ENCODE measurements at regions not wholly inside any gene's neighbourhood (a gene's known extent, or its start where the extent isn't known, plus 50 kb on each side); places are given as distances from the start of the nearest gene placed in this dataset.
"Not testable (repeated sequence)": the region's sequence is repeated elsewhere in the genome, so short reads cannot be mapped to it uniquely, and the experiment has no call there.

- H3K36me3 Mint-ChIP-seq (ENCODE audit: low read depth): no peaks in the 10 kb centered on the region
- DNase-seq (ENCODE audit: low spot score): no peak
- H3K4me3 Mint-ChIP-seq: no peak overlapping the region
- H3K9me3 Mint-ChIP-seq: no peaks in the 10 kb centered on the region
- no peak overlapping the region for H3K27ac Mint-ChIP-seq
- peaks cover 11% of the 10 kb centered on the region for H3K27me3 Mint-ChIP-seq (ENCODE audit: low read depth)
- H3K4me1 Mint-ChIP-seq (ENCODE audit: low read depth): no peaks in the 10 kb centered on the region
Observed at GRCh38 chr2:224171226-224171625, 132.1 kb upstream of the SERPINE2 start.

- no peaks in the 10 kb centered on the region for H3K36me3 Mint-ChIP-seq (ENCODE audit: low read depth)
- H3K27ac Mint-ChIP-seq: no peak overlapping the region
- H3K9me3 Mint-ChIP-seq: no peaks in the 10 kb centered on the region
- H3K27me3 Mint-ChIP-seq (ENCODE audit: low read depth): peaks cover 14% of the 10 kb centered on the region
- no peaks in the 10 kb centered on the region for H3K4me1 Mint-ChIP-seq (ENCODE audit: low read depth)
- no peak for DNase-seq (ENCODE audit: low spot score)
- H3K4me3 Mint-ChIP-seq: no peak overlapping the region
Observed at GRCh38 chr2:224169847-224170246, 130.8 kb upstream of the SERPINE2 start.

- peaks cover 14% of the 10 kb centered on the region for H3K27me3 Mint-ChIP-seq (ENCODE audit: low read depth)
- H3K36me3 Mint-ChIP-seq (ENCODE audit: low read depth); H3K4me1 Mint-ChIP-seq (ENCODE audit: low read depth); H3K4me3 Mint-ChIP-seq; DNase-seq (ENCODE audit: low spot score); H3K9me3 Mint-ChIP-seq; H3K27ac Mint-ChIP-seq: not testable (repeated sequence)
Observed at GRCh38 chr2:224167781-224168180, 128.7 kb upstream of the SERPINE2 start.

- Mint-ChIP-seq H3K27ac (no peak overlapping the region), H3K4me3 (no peak overlapping the region), H3K9me3 (no peaks in the 10 kb centered on the region), H3K27me3 (ENCODE audit: low read depth) (peaks cover 14% of the 10 kb centered on the region), H3K36me3 (ENCODE audit: low read depth) (no peaks in the 10 kb centered on the region), H3K4me1 (ENCODE audit: low read depth) (no peaks in the 10 kb centered on the region)
- no peak for DNase-seq (ENCODE audit: low spot score)
Observed at GRCh38 chr2:224166654-224167053, 127.6 kb upstream of the SERPINE2 start.

GRCh38 chr2:224165901-224166319 is 126.8 kb upstream of the SERPINE2 start:
- DNase-seq (ENCODE audit: low spot score): no peak
- Mint-ChIP-seq H3K4me3 (no peak overlapping the region), H3K27me3 (ENCODE audit: low read depth) (peaks cover 14% of the 10 kb centered on the region), H3K9me3 (no peaks in the 10 kb centered on the region), H3K36me3 (ENCODE audit: low read depth) (no peaks in the 10 kb centered on the region), H3K27ac (no peak overlapping the region), H3K4me1 (ENCODE audit: low read depth) (no peaks in the 10 kb centered on the region)

- no peak for DNase-seq (ENCODE audit: low spot score)
- peaks cover 11% of the 10 kb centered on the region for H3K27me3 Mint-ChIP-seq (ENCODE audit: low read depth)
- no peak overlapping the region for H3K4me3 Mint-ChIP-seq
- no peaks in the 10 kb centered on the region for H3K9me3 Mint-ChIP-seq
- H3K27ac Mint-ChIP-seq: no peak overlapping the region
- H3K36me3 Mint-ChIP-seq (ENCODE audit: low read depth): no peaks in the 10 kb centered on the region
- H3K4me1 Mint-ChIP-seq (ENCODE audit: low read depth): no peaks in the 10 kb centered on the region
Observed at GRCh38 chr2:224163566-224164307, 124.7 kb upstream of the SERPINE2 start.

GRCh38 chr2:224162122-224162521 is 123.0 kb upstream of the SERPINE2 start:
- Mint-ChIP-seq H3K27me3 (ENCODE audit: low read depth) (peaks cover 8% of the 10 kb centered on the region), H3K27ac (no peak overlapping the region), H3K4me3 (no peak overlapping the region), H3K4me1 (ENCODE audit: low read depth) (no peaks in the 10 kb centered on the region), H3K9me3 (no peaks in the 10 kb centered on the region), H3K36me3 (ENCODE audit: low read depth) (no peaks in the 10 kb centered on the region)
- no peak for DNase-seq (ENCODE audit: low spot score)

GRCh38 chr2:224161712-224162111 is 122.6 kb upstream of the SERPINE2 start:
- no peak overlapping the region for H3K27ac Mint-ChIP-seq
- H3K27me3 Mint-ChIP-seq (ENCODE audit: low read depth): peaks cover 8% of the 10 kb centered on the region
- no peaks in the 10 kb centered on the region for H3K9me3 Mint-ChIP-seq
- H3K4me1 Mint-ChIP-seq (ENCODE audit: low read depth): no peaks in the 10 kb centered on the region
- H3K4me3 Mint-ChIP-seq: no peak overlapping the region
- no peak for DNase-seq (ENCODE audit: low spot score)
- H3K36me3 Mint-ChIP-seq (ENCODE audit: low read depth): no peaks in the 10 kb centered on the region

GRCh38 chr2:224160917-224161316 is 121.8 kb upstream of the SERPINE2 start:
- Mint-ChIP-seq H3K27ac (no peak overlapping the region), H3K4me3 (no peak overlapping the region), H3K27me3 (ENCODE audit: low read depth) (peaks cover 8% of the 10 kb centered on the region), H3K4me1 (ENCODE audit: low read depth) (no peaks in the 10 kb centered on the region), H3K9me3 (no peaks in the 10 kb centered on the region), H3K36me3 (ENCODE audit: low read depth) (no peaks in the 10 kb centered on the region)
- DNase-seq (ENCODE audit: low spot score): no peak

- Mint-ChIP-seq H3K27me3 (ENCODE audit: low read depth) (peaks cover 4% of the 10 kb centered on the region), H3K4me3 (no peak overlapping the region), H3K4me1 (ENCODE audit: low read depth) (no peaks in the 10 kb centered on the region), H3K9me3 (no peaks in the 10 kb centered on the region), H3K27ac (no peak overlapping the region), H3K36me3 (ENCODE audit: low read depth) (no peaks in the 10 kb centered on the region)
- DNase-seq (ENCODE audit: low spot score): no peak
Observed at GRCh38 chr2:224159345-224159928, 120.4 kb upstream of the SERPINE2 start.

GRCh38 chr2:224158831-224159230 is 119.7 kb upstream of the SERPINE2 start:
- H3K9me3 Mint-ChIP-seq: no peaks in the 10 kb centered on the region
- no peak overlapping the region for H3K4me3 Mint-ChIP-seq
- no peak overlapping the region for H3K27ac Mint-ChIP-seq
- H3K4me1 Mint-ChIP-seq (ENCODE audit: low read depth): no peaks in the 10 kb centered on the region
- no peaks in the 10 kb centered on the region for H3K36me3 Mint-ChIP-seq (ENCODE audit: low read depth)
- peaks cover 2% of the 10 kb centered on the region for H3K27me3 Mint-ChIP-seq (ENCODE audit: low read depth)
- DNase-seq (ENCODE audit: low spot score): no peak

GRCh38 chr2:224158061-224158460 is 119.0 kb upstream of the SERPINE2 start:
- Mint-ChIP-seq H3K4me3 (no peak overlapping the region), H3K9me3 (no peaks in the 10 kb centered on the region), H3K27me3 (ENCODE audit: low read depth) (peaks cover 2% of the 10 kb centered on the region), H3K4me1 (ENCODE audit: low read depth) (no peaks in the 10 kb centered on the region), H3K36me3 (ENCODE audit: low read depth) (no peaks in the 10 kb centered on the region), H3K27ac (no peak overlapping the region)
- DNase-seq (ENCODE audit: low spot score): no peak

GRCh38 chr2:224157655-224158054 is 118.6 kb upstream of the SERPINE2 start:
- Mint-ChIP-seq H3K27me3 (ENCODE audit: low read depth) (peaks cover 2% of the 10 kb centered on the region), H3K4me3 (no peak overlapping the region), H3K4me1 (ENCODE audit: low read depth) (no peaks in the 10 kb centered on the region), H3K36me3 (ENCODE audit: low read depth) (no peaks in the 10 kb centered on the region), H3K27ac (no peak overlapping the region), H3K9me3 (no peaks in the 10 kb centered on the region)
- no peak for DNase-seq (ENCODE audit: low spot score)

- H3K27me3 Mint-ChIP-seq (ENCODE audit: low read depth): peaks cover 2% of the 10 kb centered on the region
- H3K4me3 Mint-ChIP-seq: no peak overlapping the region
- H3K4me1 Mint-ChIP-seq (ENCODE audit: low read depth): no peaks in the 10 kb centered on the region
- no peak for DNase-seq (ENCODE audit: low spot score)
- H3K36me3 Mint-ChIP-seq (ENCODE audit: low read depth): no peaks in the 10 kb centered on the region
- no peaks in the 10 kb centered on the region for H3K9me3 Mint-ChIP-seq
- no peak overlapping the region for H3K27ac Mint-ChIP-seq
Observed at GRCh38 chr2:224156436-224156835, 117.3 kb upstream of the SERPINE2 start.

GRCh38 chr2:224155896-224156295 is 116.8 kb upstream of the SERPINE2 start:
- Mint-ChIP-seq H3K4me1 (ENCODE audit: low read depth) (no peaks in the 10 kb centered on the region), H3K36me3 (ENCODE audit: low read depth) (no peaks in the 10 kb centered on the region), H3K4me3 (no peak overlapping the region), H3K27me3 (ENCODE audit: low read depth) (peaks cover 2% of the 10 kb centered on the region), H3K27ac (no peak overlapping the region), H3K9me3 (no peaks in the 10 kb centered on the region)
- no peak for DNase-seq (ENCODE audit: low spot score)
